Neural progenitor cell (in vitro differentiated cells): ENCODE measurements at regions not wholly inside any gene's neighbourhood (a gene's known extent, or its start where the extent isn't known, plus 50 kb on each side); places are given as distances from the start of the nearest gene placed in this dataset.

ENCODE experiments used
- DNase-seq: peaks from one replicate; pipeline ENCODE4 v3.0.0-alpha.2; 2016; ENCODE audit warnings: low spot score
- H2AFZ ChIP-seq: fragments of 200-600 bp; sonication (generic); replicated peaks from 2 replicates; pipeline ENCODE4 v1.6.1; 2016; ENCODE audit warnings: antibody characterized with exemption
- H3F3A ChIP-seq: fragments of 200-600 bp; sonication (generic); 2 replicates; pipeline ENCODE4 v1.6.1; 2016; ENCODE audit warnings: antibody characterized with exemption, low read depth
- H3K27ac ChIP-seq: fragments of 200-600 bp; sonication (generic); 2 replicates; pipeline ENCODE4 v1.5.1; 2016; ENCODE audit warnings: mild to moderate bottlenecking
- H3K27me3 ChIP-seq: fragments of 200-600 bp; sonication (generic); 2 replicates; pipeline ENCODE4 v1.6.1; 2016; ENCODE audit warnings: mild to moderate bottlenecking, moderate library complexity
- H3K36me3 ChIP-seq: fragments of 200-600 bp; sonication (generic); 2 replicates; pipeline ENCODE4 v1.5.1; 2016
- H3K4me1 ChIP-seq: fragments of 200-600 bp; sonication (generic); 2 replicates; pipeline ENCODE4 v1.6.1; 2016; ENCODE audit warnings: mixed run types
- H3K4me2 ChIP-seq: fragments of 200-600 bp; sonication (generic); 2 replicates; pipeline ENCODE4 v1.6.1; 2016
- H3K4me3 ChIP-seq: fragments of 200-600 bp; sonication (generic); 2 replicates; pipeline ENCODE4 v1.5.1; 2016
- H3K79me2 ChIP-seq: fragments of 200-600 bp; sonication (generic); 2 replicates; pipeline ENCODE4 v1.6.1; 2016; ENCODE audit warnings: low read depth
- H3K9ac ChIP-seq: fragments of 200-600 bp; sonication (generic); 2 replicates; pipeline ENCODE4 v1.6.1; 2016
- H3K9me3 ChIP-seq: fragments of 200-600 bp; sonication (generic); 2 replicates; pipeline ENCODE4 v1.5.1; 2016; ENCODE audit warnings: low read depth
- H4K20me1 ChIP-seq: fragments of 200-600 bp; sonication (generic); 2 replicates; pipeline ENCODE4 v1.6.1; 2016; ENCODE audit warnings: low read depth
- H3K27ac Mint-ChIP-seq: 3 replicates; pipeline ENCODE4 v1.8.0; 2021; ENCODE audit warnings: mixed read lengths
- H3K27me3 Mint-ChIP-seq: 2 replicates; pipeline ENCODE4 v1.8.0; 2022; ENCODE audit warnings: low read depth, mild to moderate bottlenecking, inconsistent platforms, moderate library complexity, mixed read lengths; ENCODE audit not compliant: insufficient read depth
- H3K36me3 Mint-ChIP-seq: 3 replicates; pipeline ENCODE4 v1.8.0; 2021; ENCODE audit warnings: mixed read lengths
- H3K4me1 Mint-ChIP-seq: 3 replicates; pipeline ENCODE4 v1.8.0; 2021; ENCODE audit warnings: mixed read lengths
- H3K4me3 Mint-ChIP-seq: 3 replicates; pipeline ENCODE4 v1.8.0; 2021; ENCODE audit warnings: mild to moderate bottlenecking, moderate library complexity, mixed read lengths
- H3K9me3 Mint-ChIP-seq: 3 replicates; pipeline ENCODE4 v1.8.0; 2020; ENCODE audit warnings: mixed read lengths
- CTCF ChIP-seq: fragments of 200-600 bp; sonication (generic); IDR thresholded peaks from 2 replicates; pipeline ENCODE4 v1.5.1; 2017; ENCODE audit warnings: antibody characterized with exemption, mild to moderate bottlenecking
- EZH2 ChIP-seq: fragments of 200-600 bp; sonication (generic); IDR thresholded peaks from 2 replicates; pipeline ENCODE4 v1.6.1; 2017; ENCODE audit warnings: antibody characterized with exemption, mild to moderate bottlenecking, moderate library complexity
- EZH2phosphoT487 ChIP-seq: fragments of 200-600 bp; sonication (generic); IDR thresholded peaks from 2 replicates; pipeline ENCODE4 v1.6.1; 2017; ENCODE audit warnings: antibody characterized with exemption

GRCh38 chr5:93184041-93184440, 397.0 kb downstream of the NR2F1-AS1 start:
- H4K20me1 ChIP-seq, result no peaks in the 10 kb centered on the region

GRCh38 chr5:93179466-93179865, 401.6 kb downstream of the NR2F1-AS1 start:
- Histone ChIP-seq H3K9ac (no peak overlapping the region), H3F3A (no peaks in the 10 kb centered on the region), H3K36me3 (no peaks in the 10 kb centered on the region), H3K4me2 (no peak overlapping the region), H3K27ac (no peak overlapping the region), H3K9me3 (no peaks in the 10 kb centered on the region), H3K4me1 (no peaks in the 10 kb centered on the region), H4K20me1 (no peaks in the 10 kb centered on the region), H3K79me2 (no peaks in the 10 kb centered on the region), H3K27me3 (no peaks in the 10 kb centered on the region), H2AFZ (no peak overlapping the region), H3K4me3 (no peak overlapping the region)
- Mint-ChIP-seq H3K27ac (no peak overlapping the region), H3K4me1 (no peaks in the 10 kb centered on the region), H3K9me3 (peaks cover 2% of the 10 kb centered on the region), H3K4me3 (no peak overlapping the region), H3K36me3 (no peaks in the 10 kb centered on the region), H3K27me3 (no peaks in the 10 kb centered on the region)
- no peak for TF ChIP-seq CTCF
- TF ChIP-seq EZH2, result no peak
- TF ChIP-seq EZH2phosphoT487, result no peak
- no peak for DNase-seq

More at GRCh38 chr5:93184041-93184440, 397.0 kb downstream of the NR2F1-AS1 start:
- H3K9me3 ChIP-seq, result no peaks in the 10 kb centered on the region
- H3K4me1 Mint-ChIP-seq, result peaks cover 4% of the 10 kb centered on the region
- no peak overlapping the region for H2AFZ ChIP-seq
- H3K27ac ChIP-seq, result no peak overlapping the region
- H3K4me3 ChIP-seq, result no peak overlapping the region
- no peaks in the 10 kb centered on the region for H3K36me3 ChIP-seq
- peaks cover 2% of the 10 kb centered on the region for H3K9me3 Mint-ChIP-seq
- no peak overlapping the region for H3K9ac ChIP-seq
- H3F3A ChIP-seq, result no peaks in the 10 kb centered on the region
- no peak for DNase-seq
- H3K27ac Mint-ChIP-seq, result no peak overlapping the region
- TF ChIP-seq EZH2phosphoT487 (no peak), EZH2 (no peak), CTCF (no peak)
- H3K27me3 ChIP-seq, result no peaks in the 10 kb centered on the region
- H3K4me1 ChIP-seq, result no peaks in the 10 kb centered on the region
- H3K4me3 Mint-ChIP-seq, result no peak overlapping the region
- no peaks in the 10 kb centered on the region for H3K36me3 Mint-ChIP-seq
- H3K27me3 Mint-ChIP-seq, result peaks cover 2% of the 10 kb centered on the region
- no peaks in the 10 kb centered on the region for H3K79me2 ChIP-seq
- no peak overlapping the region for H3K4me2 ChIP-seq

- Histone ChIP-seq H3K79me2 (no peaks in the 10 kb centered on the region), H3K4me1 (no peaks in the 10 kb centered on the region), H3K27ac (no peak overlapping the region), H3K4me3 (no peak overlapping the region), H3K27me3 (no peaks in the 10 kb centered on the region), H4K20me1 (no peaks in the 10 kb centered on the region), H3F3A (no peaks in the 10 kb centered on the region), H3K36me3 (no peaks in the 10 kb centered on the region), H2AFZ (no peak overlapping the region), H3K4me2 (no peak overlapping the region), H3K9me3 (no peaks in the 10 kb centered on the region), H3K9ac (no peak overlapping the region)
- H3K27ac Mint-ChIP-seq, result no peak overlapping the region
- no peak for DNase-seq
- H3K4me1 Mint-ChIP-seq, result no peaks in the 10 kb centered on the region
- H3K36me3 Mint-ChIP-seq, result no peaks in the 10 kb centered on the region
- H3K4me3 Mint-ChIP-seq, result no peak overlapping the region
- no peaks in the 10 kb centered on the region for H3K27me3 Mint-ChIP-seq
- H3K9me3 Mint-ChIP-seq, result peaks cover 6% of the 10 kb centered on the region
- no peak for TF ChIP-seq CTCF
- no peak for TF ChIP-seq EZH2phosphoT487
- TF ChIP-seq EZH2, result no peak
Measured at GRCh38 chr5:93174930-93175329, 406.1 kb downstream of the NR2F1-AS1 start.

GRCh38 chr5:93165559-93165958, 415.5 kb downstream of the NR2F1-AS1 start:
- peaks cover 13% of the 10 kb centered on the region for H3K4me1 ChIP-seq
- H3K4me1 Mint-ChIP-seq, result peaks cover 26% of the 10 kb centered on the region
- H3K27ac ChIP-seq, result no peak overlapping the region
- H3K4me2 ChIP-seq, result no peak overlapping the region
- no peaks in the 10 kb centered on the region for H3K36me3 Mint-ChIP-seq
- H3K36me3 ChIP-seq, result no peaks in the 10 kb centered on the region
- TF ChIP-seq EZH2phosphoT487, result no peak
- no peak for TF ChIP-seq CTCF
- no peak for TF ChIP-seq EZH2
- no peaks in the 10 kb centered on the region for H3K9me3 ChIP-seq
- peaks cover 14% of the 10 kb centered on the region for H3K9me3 Mint-ChIP-seq
- no peak overlapping the region for H3K27ac Mint-ChIP-seq
- no peaks in the 10 kb centered on the region for H4K20me1 ChIP-seq
- H3F3A ChIP-seq, result no peaks in the 10 kb centered on the region
- no peak for DNase-seq
- H3K79me2 ChIP-seq, result no peaks in the 10 kb centered on the region
- H2AFZ ChIP-seq, result no peak overlapping the region
- H3K9ac ChIP-seq, result no peak overlapping the region
- H3K4me3 ChIP-seq, result no peak overlapping the region
- H3K4me3 Mint-ChIP-seq, result no peak overlapping the region
- H3K27me3 ChIP-seq, result no peaks in the 10 kb centered on the region
- peaks cover 5% of the 10 kb centered on the region for H3K27me3 Mint-ChIP-seq
